ENCODE measurements at regions not wholly inside any gene's neighbourhood (a gene's known extent, or its start where the extent isn't known, plus 50 kb on each side); places are given as distances from the start of the nearest gene placed in this dataset.

DNA sequence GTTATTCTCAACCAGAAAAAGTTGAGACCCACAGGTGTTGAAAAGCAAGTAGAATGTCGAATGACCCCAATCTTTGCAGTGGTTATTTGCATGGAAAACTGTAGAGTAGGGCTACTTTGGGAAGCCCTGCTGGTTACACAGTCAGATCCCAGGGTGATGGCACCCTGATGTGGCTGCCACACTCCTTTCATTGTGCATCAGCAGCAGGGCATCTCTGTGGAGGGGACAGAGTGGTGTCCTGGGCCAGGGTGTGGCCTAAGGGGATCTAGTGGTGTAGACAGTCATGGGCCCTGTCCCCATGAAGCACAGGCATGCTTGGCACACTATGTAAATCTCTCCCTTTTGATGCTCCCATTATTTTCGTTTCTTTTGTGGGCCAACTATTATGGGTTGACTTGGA, 199.4 kb upstream of the NAV2 start:
- Histone ChIP-seq H3K27me3 (ENCODE audit: insufficient read depth, poor library complexity, severe bottlenecking) (no peaks in the 10 kb centered on the region), H3K36me3 (ENCODE audit: low read depth) (no peaks in the 10 kb centered on the region), H3K4me1 (ENCODE audit: insufficient read depth, poor library complexity, severe bottlenecking) (no peaks in the 10 kb centered on the region), H3K4me3 (ENCODE audit: severe bottlenecking) (no peak overlapping the region), H3K27ac (ENCODE audit: poor library complexity, severe bottlenecking) (no peak overlapping the region), H3K9me3 (ENCODE audit: severe bottlenecking) (no peaks in the 10 kb centered on the region)
- ATAC-seq (ENCODE audit: low read depth) (no peak), DNase-seq (ENCODE audit: low spot score) (no peak)
- TF ChIP-seq CTCF (IDR thresholded peaks at IDR 0.05; ENCODE audit: poor library complexity, severe bottlenecking) = no peak

DNA sequence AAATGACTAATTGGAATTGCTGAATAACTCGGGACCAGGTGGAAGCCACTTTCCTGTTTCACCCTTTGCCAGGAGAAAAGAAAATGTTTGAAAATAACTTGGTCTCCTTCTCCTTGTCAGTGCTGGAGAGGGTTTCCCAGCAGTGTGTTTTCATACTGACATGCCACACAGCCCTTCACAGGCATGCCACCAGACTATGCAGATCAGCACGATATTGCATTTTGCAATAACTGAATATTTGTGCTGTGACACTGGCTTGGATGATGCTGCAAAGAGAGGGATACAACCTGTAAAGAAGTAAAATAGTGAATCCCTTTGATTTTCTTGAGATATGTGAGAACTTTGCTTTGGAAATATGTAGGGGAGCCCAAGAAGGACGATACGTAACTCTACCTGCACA, 200.0 kb upstream of the NAV2 start:
- H3K27me3 ChIP-seq (ENCODE audit: insufficient read depth, poor library complexity, severe bottlenecking) = no peaks in the 10 kb centered on the region
- H3K9me3 ChIP-seq (ENCODE audit: severe bottlenecking) = no peaks in the 10 kb centered on the region
- ATAC-seq (ENCODE audit: low read depth) (no peak), DNase-seq (ENCODE audit: low spot score) (no peak)
- no peak for TF ChIP-seq CTCF (IDR thresholded peaks at IDR 0.05; ENCODE audit: poor library complexity, severe bottlenecking)
- no peak overlapping the region for H3K4me3 ChIP-seq (ENCODE audit: severe bottlenecking)
- H3K4me1 ChIP-seq (ENCODE audit: insufficient read depth, poor library complexity, severe bottlenecking) = no peaks in the 10 kb centered on the region
- H3K36me3 ChIP-seq (ENCODE audit: low read depth) = no peaks in the 10 kb centered on the region
- no peak overlapping the region for H3K27ac ChIP-seq (ENCODE audit: poor library complexity, severe bottlenecking)

- H3K9me3 ChIP-seq (ENCODE audit: severe bottlenecking) = no peaks in the 10 kb centered on the region
- no peaks in the 10 kb centered on the region for H3K4me1 ChIP-seq (ENCODE audit: insufficient read depth, poor library complexity, severe bottlenecking)
- TF ChIP-seq CTCF (IDR thresholded peaks at IDR 0.05; ENCODE audit: poor library complexity, severe bottlenecking) = no peak
- no peak overlapping the region for H3K27ac ChIP-seq (ENCODE audit: poor library complexity, severe bottlenecking)
- H3K27me3 ChIP-seq (ENCODE audit: insufficient read depth, poor library complexity, severe bottlenecking) = no peaks in the 10 kb centered on the region
- no peak for ATAC-seq (ENCODE audit: low read depth)
- DNase-seq (ENCODE audit: low spot score) = no peak
- H3K36me3 ChIP-seq (ENCODE audit: low read depth) = no peaks in the 10 kb centered on the region
- H3K4me3 ChIP-seq (ENCODE audit: severe bottlenecking) = no peak overlapping the region
Measured at GRCh38 chr11:19511413-19512183, 201.0 kb upstream of the NAV2 start.

DNA sequence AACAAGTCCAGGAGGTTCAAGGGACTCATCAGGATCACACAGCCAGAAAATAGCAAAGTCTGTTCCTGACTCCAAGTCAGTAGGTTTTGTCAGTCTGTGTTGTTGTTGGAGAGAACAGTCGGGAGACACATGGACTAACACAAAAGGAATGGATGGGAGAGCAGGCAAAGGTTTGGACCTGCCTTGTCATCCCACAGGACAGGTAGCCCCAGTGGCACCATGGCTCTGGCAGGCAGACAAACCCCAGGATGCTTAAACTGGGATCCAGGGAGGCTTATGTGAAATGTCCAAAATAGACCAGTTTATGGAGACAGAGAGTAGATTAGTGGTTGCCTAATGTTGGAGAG, 201.6 kb upstream of the NAV2 start:
- TF ChIP-seq CTCF (IDR thresholded peaks at IDR 0.05; ENCODE audit: poor library complexity, severe bottlenecking) = no peak
- Histone ChIP-seq H3K27ac (ENCODE audit: poor library complexity, severe bottlenecking) (no peak overlapping the region), H3K4me3 (ENCODE audit: severe bottlenecking) (no peak overlapping the region), H3K4me1 (ENCODE audit: insufficient read depth, poor library complexity, severe bottlenecking) (no peaks in the 10 kb centered on the region), H3K36me3 (ENCODE audit: low read depth) (no peaks in the 10 kb centered on the region), H3K9me3 (ENCODE audit: severe bottlenecking) (no peaks in the 10 kb centered on the region), H3K27me3 (ENCODE audit: insufficient read depth, poor library complexity, severe bottlenecking) (no peaks in the 10 kb centered on the region)
- ATAC-seq (ENCODE audit: low read depth) (no peak), DNase-seq (ENCODE audit: low spot score) (no peak)

DNA sequence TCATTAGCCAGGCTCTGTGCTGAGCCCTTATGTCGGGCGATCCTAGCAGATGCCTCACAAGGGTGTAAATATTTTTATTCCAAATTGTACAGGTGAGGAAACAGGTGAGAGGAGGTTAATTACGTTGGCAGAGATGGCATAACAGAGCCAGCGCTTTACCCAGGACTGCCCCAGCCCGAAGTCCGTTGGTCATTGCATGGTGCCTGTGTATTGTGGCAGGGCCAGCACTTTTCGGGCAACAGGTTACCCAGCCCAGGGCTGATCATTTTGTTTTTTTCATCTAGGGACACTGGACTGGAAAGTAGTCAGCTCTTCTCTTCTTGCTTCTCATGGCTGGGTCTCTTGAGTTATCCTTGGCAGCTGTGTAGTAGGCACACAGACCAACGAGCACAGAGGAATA, 202.2 kb upstream of the NAV2 start:
- TF ChIP-seq CTCF (IDR thresholded peaks at IDR 0.05; ENCODE audit: poor library complexity, severe bottlenecking) = no peak
- H3K36me3 ChIP-seq (ENCODE audit: low read depth) = no peaks in the 10 kb centered on the region
- no peak overlapping the region for H3K4me3 ChIP-seq (ENCODE audit: severe bottlenecking)
- ATAC-seq (ENCODE audit: low read depth) (no peak), DNase-seq (ENCODE audit: low spot score) (no peak)
- no peak overlapping the region for H3K27ac ChIP-seq (ENCODE audit: poor library complexity, severe bottlenecking)
- H3K4me1 ChIP-seq (ENCODE audit: insufficient read depth, poor library complexity, severe bottlenecking) = no peaks in the 10 kb centered on the region
- H3K9me3 ChIP-seq (ENCODE audit: severe bottlenecking) = no peaks in the 10 kb centered on the region
- no peaks in the 10 kb centered on the region for H3K27me3 ChIP-seq (ENCODE audit: insufficient read depth, poor library complexity, severe bottlenecking)

Measured in RWPE2 (cell line).